ENCODE measurements at regions not wholly inside any gene's neighbourhood (a gene's known extent, or its start where the extent isn't known, plus 50 kb on each side); places are given as distances from the start of the nearest gene placed in this dataset.
A peak's percentile ranks its signal among the peaks of the same experiment; 100 is the strongest.

- no peaks in the 10 kb centered on the region for H3K36me3 Mint-ChIP-seq
- no peak for ATAC-seq
- H3K9me3 Mint-ChIP-seq: peaks cover 4 to 14% of the 10 kb centered on the region in 2 donors
- DNase-seq (ENCODE audit: low spot score in 2 of 2): no peak
- no peak overlapping the region for H3K27ac Mint-ChIP-seq
Measured at GRCh38 chr3:117488983-117489382, 779.4 kb downstream of the TUSC7 start.

- Mint-ChIP-seq H3K36me3 (no peaks in the 10 kb centered on the region), H3K27ac (no peak overlapping the region), H3K9me3 (peaks cover 4 to 14% of the 10 kb centered on the region in 2 donors)
- no peak for ATAC-seq
- no peak for DNase-seq (ENCODE audit: low spot score in 2 of 2)
Measured at GRCh38 chr3:117489663-117490079, 780.1 kb downstream of the TUSC7 start.

DNA sequence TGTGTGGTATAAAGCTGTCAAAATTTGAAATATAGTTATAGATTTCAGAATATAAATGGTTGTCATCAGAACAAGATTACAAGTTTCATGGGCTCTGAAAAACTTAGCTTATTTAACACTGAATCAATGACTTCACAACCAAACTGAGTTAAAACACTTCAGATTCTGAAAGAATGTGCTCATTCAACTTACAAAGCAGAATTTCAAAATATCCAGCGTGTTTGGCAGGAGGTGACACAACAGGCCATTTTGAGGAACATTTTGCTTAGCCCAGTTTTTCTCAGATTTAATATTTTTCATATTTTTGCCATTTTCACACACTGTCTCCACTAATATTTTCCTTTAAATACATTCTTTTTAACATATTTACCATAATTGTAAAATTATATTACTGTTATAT is 781.1 kb downstream of the TUSC7 start:
- Mint-ChIP-seq H3K36me3 (no peaks in the 10 kb centered on the region), H3K27ac (no peak overlapping the region), H3K9me3 (peaks cover 4 to 14% of the 10 kb centered on the region in 2 donors)
- ATAC-seq (no peak), DNase-seq (ENCODE audit: low spot score in 2 of 2) (no peak)

DNA sequence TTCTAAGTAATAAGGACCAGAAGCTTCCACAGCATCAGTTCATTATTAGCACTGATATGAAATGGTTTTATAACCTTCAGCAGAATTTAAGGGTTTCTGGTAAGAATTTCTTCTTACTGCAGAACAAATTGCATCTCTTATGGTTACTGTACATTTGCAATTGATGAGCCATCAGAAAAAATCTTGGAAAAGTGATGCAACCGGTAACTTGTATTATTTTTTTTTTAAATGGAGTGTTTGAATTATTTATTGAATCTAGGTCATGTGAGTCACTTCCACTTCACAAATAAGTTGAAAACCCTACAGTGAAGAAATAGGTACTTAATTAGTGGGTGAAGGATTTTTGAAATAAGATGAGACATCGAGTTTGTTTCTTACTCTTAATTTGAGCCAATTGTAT is 786.0 kb downstream of the TUSC7 start:
- DNase-seq (ENCODE audit: low spot score in 2 of 2): no peak
- Mint-ChIP-seq H3K9me3 (peaks cover 0 to 3% of the 10 kb centered on the region in 2 donors), H3K27ac (no peak overlapping the region), H3K36me3 (no peaks in the 10 kb centered on the region)
- no peak for ATAC-seq

DNA sequence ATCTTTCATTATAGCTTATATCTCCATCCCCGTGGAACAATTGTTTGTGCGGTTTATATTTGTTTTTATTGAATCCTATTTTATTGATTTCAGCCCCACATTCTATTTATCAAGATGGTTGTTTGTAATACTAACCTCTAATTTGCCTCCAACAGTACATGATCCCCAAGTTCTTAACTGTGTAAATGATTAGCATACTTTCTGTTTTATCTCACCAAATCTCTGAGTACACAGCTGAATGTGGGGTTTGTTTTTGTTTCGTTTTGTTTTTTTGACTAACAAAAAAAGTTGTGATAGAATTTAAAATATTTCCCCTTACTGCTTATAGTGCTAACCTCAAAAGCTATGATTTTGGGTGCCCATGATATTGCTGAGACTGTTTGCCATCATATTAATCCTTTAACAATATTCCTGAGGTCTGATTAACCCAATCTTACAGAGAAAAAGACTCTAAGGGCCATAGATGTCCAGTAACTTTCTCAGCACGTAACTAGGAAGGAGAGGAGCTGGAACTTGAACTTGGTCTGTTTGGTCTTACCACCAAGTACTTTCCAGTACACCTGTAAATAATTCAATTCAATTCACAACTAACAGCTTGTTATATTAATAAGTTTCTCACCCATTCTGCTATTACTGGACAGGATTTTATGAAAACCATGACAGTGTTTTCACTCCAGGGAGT is 789.8 kb downstream of the TUSC7 start:
- no peak for ATAC-seq
- Mint-ChIP-seq H3K36me3 (no peaks in the 10 kb centered on the region), H3K27ac (no peak overlapping the region), H3K9me3 (peaks cover 5 to 6% of the 10 kb centered on the region in 2 donors)
- no peak for DNase-seq (ENCODE audit: low spot score in 2 of 2)

GRCh38 chr3:117507958-117508357 is 798.4 kb downstream of the TUSC7 start:
- H3K27ac Mint-ChIP-seq: no peak overlapping the region

DNA sequence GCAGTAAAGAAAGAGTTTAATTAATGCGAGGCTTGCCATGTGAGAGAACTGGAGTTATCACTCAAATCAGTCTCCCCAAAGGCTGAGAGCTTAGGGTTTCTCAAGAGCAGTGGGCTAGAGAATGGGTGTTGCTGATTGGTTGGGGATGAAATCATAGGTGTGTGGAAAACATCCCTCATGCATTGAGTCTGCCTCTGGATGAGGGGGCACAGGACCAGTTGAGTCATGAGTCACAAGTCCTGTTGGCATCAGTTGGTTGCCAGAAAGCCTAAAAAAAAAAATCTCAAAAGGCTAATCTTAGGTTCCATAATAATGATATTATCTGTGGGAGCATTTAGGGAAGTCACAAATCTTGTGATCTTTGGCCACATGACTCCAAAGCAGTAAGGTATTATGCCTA is 800.3 kb downstream of the TUSC7 start:
- no peak for DNase-seq (ENCODE audit: low spot score in 2 of 2)
- no peak overlapping the region for H3K27ac Mint-ChIP-seq
- no peaks in the 10 kb centered on the region for H3K36me3 Mint-ChIP-seq
- peaks cover 15 to 16% of the 10 kb centered on the region in 2 donors for H3K9me3 Mint-ChIP-seq
- ATAC-seq: no peak

More at GRCh38 chr3:117507958-117508357, 798.4 kb downstream of the TUSC7 start:
- Mint-ChIP-seq H3K36me3 (no peaks in the 10 kb centered on the region), H3K9me3 (peaks cover 8 to 13% of the 10 kb centered on the region in 2 donors)
- ATAC-seq: no peak
- DNase-seq (ENCODE audit: low spot score in 2 of 2): no peak

GRCh38 chr3:117510396-117510795 is 800.8 kb downstream of the TUSC7 start:
- Mint-ChIP-seq H3K36me3 (no peaks in the 10 kb centered on the region), H3K9me3 (peaks cover 15 to 16% of the 10 kb centered on the region in 2 donors), H3K27ac (no peak overlapping the region)
- DNase-seq (ENCODE audit: low spot score in 2 of 2): no peak
- no peak for ATAC-seq

- ATAC-seq (no peak), DNase-seq (ENCODE audit: low spot score in 2 of 2) (no peak)
- no peaks in the 10 kb centered on the region for H3K36me3 Mint-ChIP-seq
- no peak overlapping the region for H3K27ac Mint-ChIP-seq
- H3K9me3 Mint-ChIP-seq: peaks cover 7 to 8% of the 10 kb centered on the region in 2 donors
Measured at GRCh38 chr3:117512975-117513374, 803.4 kb downstream of the TUSC7 start.

GRCh38 chr3:117515309-117515708 is 805.7 kb downstream of the TUSC7 start:
- Mint-ChIP-seq H3K36me3 (no peaks in the 10 kb centered on the region), H3K27ac (no peak overlapping the region), H3K9me3 (peaks cover 3 to 7% of the 10 kb centered on the region in 2 donors)
- ATAC-seq (no peak), DNase-seq (ENCODE audit: low spot score in 2 of 2) (no peak)

DNA sequence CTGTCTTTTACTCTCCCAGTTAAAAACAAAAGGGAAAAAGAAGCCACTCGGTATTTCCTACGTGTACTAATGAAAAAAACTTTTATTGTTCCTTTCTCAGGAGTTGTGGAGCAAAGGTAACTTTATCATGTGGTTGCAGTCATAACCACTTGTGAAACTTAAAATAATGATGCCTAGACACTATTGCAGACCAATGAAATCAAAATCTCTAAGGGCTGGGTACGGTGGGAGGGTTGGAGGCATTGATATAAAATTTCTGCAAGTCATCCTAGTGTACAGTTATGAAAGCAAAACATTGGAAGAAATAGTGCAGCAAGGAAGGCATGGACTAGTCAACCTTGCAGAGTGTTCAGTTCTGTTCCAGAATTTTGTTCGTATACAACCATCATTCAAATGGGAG is 808.8 kb downstream of the TUSC7 start:
- Mint-ChIP-seq H3K9me3 (peaks cover 8 to 12% of the 10 kb centered on the region in 2 donors), H3K27ac (no peak overlapping the region), H3K36me3 (no peaks in the 10 kb centered on the region)
- DNase-seq (ENCODE audit: low spot score in 2 of 2) (no peak), ATAC-seq (no peak)

DNA sequence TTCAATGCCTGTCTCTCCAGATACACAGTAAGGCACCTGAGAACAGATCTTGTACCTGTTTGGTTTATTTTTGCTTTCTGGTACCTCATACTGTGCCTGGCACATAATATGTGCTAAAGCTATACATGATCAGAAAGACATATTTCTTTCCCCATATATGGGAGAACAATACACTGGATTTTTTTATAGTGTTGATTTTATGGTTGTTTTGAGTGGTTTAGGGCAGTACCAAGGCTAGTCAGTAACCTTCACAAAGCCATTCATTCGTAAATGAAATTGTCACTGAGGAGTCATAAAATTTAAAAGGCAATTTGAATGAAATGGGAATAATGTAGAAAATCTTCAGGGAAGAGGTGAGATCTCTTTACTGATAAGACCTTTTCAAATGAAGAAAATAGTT is 810.2 kb downstream of the TUSC7 start:
- ATAC-seq (no peak), DNase-seq (ENCODE audit: low spot score in 2 of 2) (no peak)
- peaks cover 6 to 7% of the 10 kb centered on the region in 2 donors for H3K9me3 Mint-ChIP-seq
- no peak overlapping the region for H3K27ac Mint-ChIP-seq
- no peaks in the 10 kb centered on the region for H3K36me3 Mint-ChIP-seq

GRCh38 chr3:117520582-117520981 is 811.0 kb downstream of the TUSC7 start:
- Mint-ChIP-seq H3K36me3 (no peaks in the 10 kb centered on the region), H3K27ac (no peak overlapping the region), H3K9me3 (peaks cover 5 to 7% of the 10 kb centered on the region in 2 donors)
- ATAC-seq (no peak), DNase-seq (ENCODE audit: low spot score in 2 of 2) (no peak)

DNA sequence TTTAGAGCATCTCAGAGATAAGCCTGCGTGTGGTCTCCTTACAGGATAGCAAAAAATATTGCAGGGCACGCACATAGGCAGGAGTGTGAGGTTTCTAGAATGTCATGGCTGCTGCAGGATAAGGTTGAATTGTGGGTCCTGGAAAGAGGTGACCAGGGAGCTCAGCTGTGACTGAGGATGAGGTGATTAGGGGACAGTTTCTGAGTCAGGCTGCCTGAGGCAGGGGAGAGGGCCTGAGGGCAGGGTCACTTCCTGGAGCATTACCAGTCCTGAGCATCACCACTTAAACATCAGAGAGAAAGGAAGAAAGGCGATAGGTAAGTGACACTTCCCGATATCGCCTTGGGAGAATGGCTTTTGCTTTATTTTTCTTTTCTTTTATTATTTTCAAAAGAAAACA is 813.8 kb downstream of the TUSC7 start:
- ATAC-seq (no peak), DNase-seq (ENCODE audit: low spot score in 2 of 2) (no peak)
- Mint-ChIP-seq H3K27ac (no peak overlapping the region), H3K9me3 (peaks cover 5 to 7% of the 10 kb centered on the region in 2 donors), H3K36me3 (no peaks in the 10 kb centered on the region)

DNA sequence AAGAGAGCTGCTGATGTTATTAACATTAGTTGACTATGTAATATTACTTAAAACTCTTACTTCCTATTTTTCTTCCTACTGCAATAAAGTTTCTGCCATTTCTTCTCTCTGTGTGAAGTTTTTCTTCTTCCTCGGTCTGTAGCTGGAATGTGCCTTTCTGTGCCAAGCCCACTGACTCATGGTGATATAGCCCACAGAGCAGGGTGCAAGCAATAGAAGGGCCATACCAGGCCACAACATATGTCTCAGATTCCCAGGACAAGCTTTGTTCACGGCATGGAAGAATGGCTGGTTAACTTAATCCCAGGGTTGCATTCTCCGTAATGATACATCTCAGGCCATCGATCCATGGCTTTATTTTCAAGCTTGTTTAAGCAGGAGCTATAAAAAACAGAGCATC is 815.3 kb downstream of the TUSC7 start:
- ATAC-seq (no peak), DNase-seq (ENCODE audit: low spot score in 2 of 2) (no peak)
- no peak overlapping the region for H3K27ac Mint-ChIP-seq
- H3K36me3 Mint-ChIP-seq: no peaks in the 10 kb centered on the region
- H3K9me3 Mint-ChIP-seq: peaks cover 5 to 7% of the 10 kb centered on the region in 2 donors

- no peaks in the 10 kb centered on the region for H3K36me3 Mint-ChIP-seq
- DNase-seq (ENCODE audit: low spot score in 2 of 2) (peak in 1 of 2 donors; percentile 4), ATAC-seq (no peak)
- no peak overlapping the region for H3K27ac Mint-ChIP-seq
- H3K9me3 Mint-ChIP-seq: peaks cover 7 to 12% of the 10 kb centered on the region in 2 donors
Measured at GRCh38 chr3:117526470-117527079, 817.0 kb downstream of the TUSC7 start.

DNA sequence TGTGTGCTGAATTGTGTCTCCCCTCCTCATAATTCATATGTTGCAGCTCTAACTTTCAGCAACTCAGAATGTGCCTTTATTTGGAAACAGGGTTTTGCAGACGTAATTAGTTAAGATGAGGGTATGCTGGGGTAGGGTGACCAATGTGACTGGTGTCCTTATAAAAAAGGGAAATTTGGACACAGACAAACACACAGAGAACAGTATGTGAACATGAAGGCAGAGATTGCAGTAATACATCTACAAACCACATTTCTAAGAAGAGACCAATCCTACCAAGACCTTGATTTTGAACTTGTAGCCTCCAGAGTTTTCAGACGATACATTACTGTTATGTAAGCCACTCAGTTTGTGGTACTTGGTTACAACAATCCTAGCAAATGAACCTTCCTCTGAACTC is 817.8 kb downstream of the TUSC7 start:
- Mint-ChIP-seq H3K9me3 (peaks cover 7 to 16% of the 10 kb centered on the region in 2 donors), H3K27ac (no peak overlapping the region), H3K36me3 (no peaks in the 10 kb centered on the region)
- ATAC-seq (no peak), DNase-seq (ENCODE audit: low spot score in 2 of 2) (no peak)

DNA sequence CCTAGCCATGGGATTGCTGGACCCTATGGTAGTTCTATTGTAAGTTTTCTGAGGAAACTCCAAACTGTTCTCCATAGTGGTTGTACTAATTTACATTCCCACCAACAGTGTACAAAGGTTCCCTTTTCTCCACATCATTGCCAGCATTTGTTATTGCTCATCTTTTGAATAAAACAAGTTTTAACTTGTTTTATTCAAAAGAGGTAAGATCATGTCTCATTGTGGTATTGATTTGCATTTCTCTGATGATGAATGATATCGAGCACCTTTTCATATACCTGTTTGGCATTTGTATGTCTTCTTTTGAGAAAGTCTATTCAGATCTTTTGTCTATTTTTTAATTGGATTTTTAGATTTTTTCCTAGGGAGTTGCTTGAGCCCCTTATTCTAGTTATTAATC is 819.1 kb downstream of the TUSC7 start:
- ATAC-seq (no peak), DNase-seq (ENCODE audit: low spot score in 2 of 2) (no peak)
- no peaks in the 10 kb centered on the region for H3K36me3 Mint-ChIP-seq
- no peak overlapping the region for H3K27ac Mint-ChIP-seq
- H3K9me3 Mint-ChIP-seq: peaks cover 0 to 12% of the 10 kb centered on the region in 2 donors

All from activated naive CD4-positive, alpha-beta T cell treated with anti-CD3 and anti-CD28 coated beads, Interleukin-2, amount 50 U/mL, for 72 hours (primary cell).